H1 (cell line): ENCODE measurements at regions not wholly inside any gene's neighbourhood (a gene's known extent, or its start where the extent isn't known, plus 50 kb on each side); places are given as distances from the start of the nearest gene placed in this dataset.

Experiments
- HDAC2 ChIP-seq, 2 experiments: fragments of 300-600 bp in 1 of 2; sonication (generic) in 1 of 2; IDR thresholded peaks; 2 replicates each; pipeline ENCODE4 v1.6.1; 2011 to 2012; ENCODE audit warnings: low read depth in 2 of 2, low read length in 2 of 2, mild to moderate bottlenecking in 2 of 2, moderate library complexity in 2 of 2, borderline replicate concordance in 1 of 2, inconsistent platforms in 1 of 2
- SIRT6 ChIP-seq: IDR thresholded peaks from one replicate; pipeline ENCODE4 v1.7.1; 2012; ENCODE audit warnings: low read length, inconsistent platforms
- TF ChIP-seq, protein P1 (sequence below): IDR thresholded peaks from 2 replicates; pipeline ENCODE4 v1.6.1; 2011; ENCODE audit warnings: low read depth, mild to moderate bottlenecking, low read length; ENCODE audit not compliant: insufficient read depth
- TF ChIP-seq, protein P2 (sequence below): IDR thresholded peaks from 2 replicates; pipeline ENCODE4 v1.6.1; 2012; ENCODE audit warnings: inconsistent platforms

DNA sequence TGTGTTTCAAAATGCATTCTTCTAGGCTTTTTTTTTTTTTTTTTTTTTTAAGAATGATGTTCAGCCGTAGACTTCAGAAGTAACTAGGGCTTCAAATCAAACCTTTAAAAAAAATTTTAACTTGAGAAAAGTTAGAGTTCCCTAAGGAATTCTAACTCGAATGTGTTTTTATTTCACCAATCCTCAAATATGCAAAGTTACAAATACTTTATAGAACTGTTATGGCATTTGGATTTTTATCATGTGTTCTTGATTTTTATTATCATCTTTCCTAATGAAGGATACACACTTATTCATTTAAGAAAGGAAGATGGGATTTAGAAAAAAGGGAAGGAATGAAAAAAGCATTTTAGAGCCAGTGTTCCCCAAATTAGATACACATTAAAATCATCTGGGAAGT lies 200.6 kb upstream of the LDB2 start (continued):
- TF ChIP-seq, protein P1, sequence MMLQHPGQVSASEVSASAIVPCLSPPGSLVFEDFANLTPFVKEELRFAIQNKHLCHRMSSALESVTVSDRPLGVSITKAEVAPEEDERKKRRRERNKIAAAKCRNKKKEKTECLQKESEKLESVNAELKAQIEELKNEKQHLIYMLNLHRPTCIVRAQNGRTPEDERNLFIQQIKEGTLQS: no peak
- no peak for TF ChIP-seq SIRT6
- TF ChIP-seq, protein P2, sequence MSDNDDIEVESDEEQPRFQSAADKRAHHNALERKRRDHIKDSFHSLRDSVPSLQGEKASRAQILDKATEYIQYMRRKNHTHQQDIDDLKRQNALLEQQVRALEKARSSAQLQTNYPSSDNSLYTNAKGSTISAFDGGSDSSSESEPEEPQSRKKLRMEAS: no peak
- no peak for TF ChIP-seq HDAC2 (IDR thresholded peaks at IDR 0.05; ENCODE audit: borderline replicate concordance in 1 of 2, low read depth in 2 of 2, low read length in 2 of 2)
